Stimulated activated naive B cell treated with anti-CD40 and anti-IgM and Interleukin-4, amounts not matched to agents 10 μg/mL and 1 μg/mL and 100 μg/mL, for 72 hours (primary cell): ENCODE measurements at regions not wholly inside any gene's neighbourhood (a gene's known extent, or its start where the extent isn't known, plus 50 kb on each side); places are given as distances from the start of the nearest gene placed in this dataset.

Experiments
- ATAC-seq, 2 donors: fragments of 150-1000 bp; cut with Tn5 transposase; replicated peaks; 2 replicates each; pipeline ENCODE4 v1.10.0; 2021; ENCODE audit warnings: moderate library complexity in 1 of 2
- DNase-seq: peaks from one replicate; pipeline ENCODE4 v3.0.0; 2021
- H3K27ac Mint-ChIP-seq: one replicate; pipeline ENCODE4 v1.8.0; 2022; ENCODE audit warnings: mild to moderate bottlenecking, mixed read lengths
- H3K27me3 Mint-ChIP-seq, 2 donors: one replicate each; pipeline ENCODE4 v1.8.0; 2022; ENCODE audit warnings: mixed read lengths in 2 of 2
- H3K36me3 Mint-ChIP-seq, 2 donors: one replicate each; pipeline ENCODE4 v1.8.0; 2022; ENCODE audit warnings: mixed read lengths in 2 of 2, mild to moderate bottlenecking in 1 of 2
- H3K4me1 Mint-ChIP-seq, 2 donors: one replicate each; pipeline ENCODE4 v1.8.0; 2022; ENCODE audit warnings: mixed read lengths in 2 of 2, mild to moderate bottlenecking in 1 of 2
- H3K4me3 Mint-ChIP-seq, 2 donors: one replicate each; pipeline ENCODE4 v1.8.0; 2022; ENCODE audit warnings: mild to moderate bottlenecking in 2 of 2, mixed read lengths in 2 of 2, moderate library complexity in 1 of 2
- H3K9me3 Mint-ChIP-seq, 2 donors: one replicate each; pipeline ENCODE4 v1.8.0; 2022; ENCODE audit warnings: mixed read lengths in 2 of 2, mild to moderate bottlenecking in 1 of 2

DNA sequence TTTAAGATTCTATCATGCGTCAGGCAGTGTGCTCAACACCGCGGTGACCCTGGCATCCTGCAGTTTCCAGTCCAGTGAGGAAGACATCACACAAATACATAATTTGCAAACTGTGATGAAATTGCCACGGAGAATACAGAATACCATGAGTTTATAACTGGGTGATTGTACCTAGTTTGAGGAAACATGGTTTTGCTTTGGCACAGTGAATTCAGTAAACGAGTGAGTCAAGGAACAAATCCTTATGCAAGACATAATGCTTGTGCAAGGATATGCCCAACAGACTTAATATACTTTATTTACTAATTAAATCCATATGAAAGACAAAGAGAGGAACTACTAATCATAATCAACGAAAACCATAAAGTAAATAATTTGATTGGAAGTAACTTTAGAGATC is 311.8 kb upstream of the TMTC1 start:
- H3K9me3 Mint-ChIP-seq: peaks cover 3 to 7% of the 10 kb centered on the region in 2 donors
- DNase-seq: no peak
- no peaks in the 10 kb centered on the region for H3K4me1 Mint-ChIP-seq
- H3K27me3 Mint-ChIP-seq: no peaks in the 10 kb centered on the region
- no peak overlapping the region for H3K27ac Mint-ChIP-seq
- no peak for ATAC-seq
- H3K4me3 Mint-ChIP-seq: no peak overlapping the region
- H3K36me3 Mint-ChIP-seq: no peaks in the 10 kb centered on the region

- ATAC-seq (no peak), DNase-seq (no peak)
- H3K4me1 Mint-ChIP-seq: no peaks in the 10 kb centered on the region
- H3K27me3 Mint-ChIP-seq: no peaks in the 10 kb centered on the region
- no peaks in the 10 kb centered on the region for H3K36me3 Mint-ChIP-seq
- H3K4me3 Mint-ChIP-seq: no peak overlapping the region
- peaks cover 3 to 7% of the 10 kb centered on the region in 2 donors for H3K9me3 Mint-ChIP-seq
- no peak overlapping the region for H3K27ac Mint-ChIP-seq
Observed at GRCh38 chr12:30092983-30093617, 309.4 kb upstream of the TMTC1 start.

DNA sequence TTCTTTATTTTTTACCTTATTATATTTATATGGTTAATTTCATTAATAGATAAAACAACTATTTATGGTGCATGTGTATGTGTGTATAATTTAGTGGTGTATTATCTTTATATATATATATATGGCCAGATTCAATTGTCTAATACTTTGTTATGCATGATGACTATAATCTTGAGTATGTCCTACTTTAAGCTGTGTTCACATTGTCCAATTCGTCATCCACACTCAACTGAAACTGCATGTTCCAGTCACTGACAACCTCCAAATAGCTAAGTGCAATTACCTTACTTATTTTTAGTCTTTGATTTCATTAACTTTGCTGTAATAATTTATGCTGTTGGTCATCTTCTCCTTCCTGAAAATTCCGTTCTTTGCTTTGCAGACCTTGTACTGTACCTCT is 306.5 kb upstream of the TMTC1 start:
- no peaks in the 10 kb centered on the region for H3K27me3 Mint-ChIP-seq
- H3K4me3 Mint-ChIP-seq: no peak overlapping the region
- no peak overlapping the region for H3K27ac Mint-ChIP-seq
- no peaks in the 10 kb centered on the region for H3K4me1 Mint-ChIP-seq
- peaks cover 3 to 7% of the 10 kb centered on the region in 2 donors for H3K9me3 Mint-ChIP-seq
- H3K36me3 Mint-ChIP-seq: no peaks in the 10 kb centered on the region
- no peak for DNase-seq
- ATAC-seq: no peak

DNA sequence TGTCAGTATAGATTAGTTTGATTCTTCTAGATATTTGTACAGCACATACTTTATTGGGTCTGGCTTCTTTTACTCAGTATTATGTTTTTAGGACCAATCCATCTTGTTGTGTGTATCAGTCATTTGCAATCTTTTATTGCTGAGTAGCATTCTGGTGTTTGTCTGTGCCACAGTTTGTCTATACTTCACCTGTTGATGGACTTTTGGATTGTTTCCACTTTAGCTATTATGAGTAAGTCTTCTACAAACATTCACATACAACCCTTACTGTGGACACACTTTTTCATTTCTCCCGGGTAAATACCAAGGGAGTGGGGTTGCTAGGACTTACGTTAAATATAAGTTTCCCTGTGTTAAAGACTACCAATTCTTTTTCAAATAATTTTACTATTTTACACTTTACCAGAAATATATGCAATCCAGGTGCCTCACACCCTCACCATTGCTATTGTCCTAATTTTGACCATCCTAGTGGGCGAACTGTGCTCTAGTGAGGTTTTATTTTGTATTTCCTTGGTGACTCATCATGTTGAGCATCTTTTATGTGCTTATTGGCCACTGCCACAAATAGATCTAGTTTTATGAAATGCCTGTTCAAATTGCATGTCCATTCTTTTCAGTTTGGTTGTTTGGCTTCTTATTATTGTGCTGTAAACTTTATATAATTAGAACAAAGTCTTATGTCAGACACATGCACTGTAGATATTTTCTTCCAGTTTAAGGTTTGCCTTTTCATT is 304.7 kb upstream of the TMTC1 start:
- H3K27ac Mint-ChIP-seq: no peak overlapping the region
- ATAC-seq (no peak), DNase-seq (no peak)
- no peaks in the 10 kb centered on the region for H3K4me1 Mint-ChIP-seq
- peaks cover 0 to 5% of the 10 kb centered on the region in 2 donors for H3K9me3 Mint-ChIP-seq
- no peaks in the 10 kb centered on the region for H3K36me3 Mint-ChIP-seq
- no peak overlapping the region for H3K4me3 Mint-ChIP-seq
- no peaks in the 10 kb centered on the region for H3K27me3 Mint-ChIP-seq

GRCh38 chr12:30082381-30082780 is 298.6 kb upstream of the TMTC1 start:
- Mint-ChIP-seq H3K9me3 (peaks cover 0 to 5% of the 10 kb centered on the region in 2 donors), H3K36me3 (no peaks in the 10 kb centered on the region), H3K27ac (no peak overlapping the region), H3K4me1 (no peaks in the 10 kb centered on the region), H3K4me3 (no peak overlapping the region), H3K27me3 (no peaks in the 10 kb centered on the region)
- ATAC-seq (no peak), DNase-seq (no peak)

- ATAC-seq: no peak
- no peaks in the 10 kb centered on the region for H3K27me3 Mint-ChIP-seq
- DNase-seq: no peak
- no peaks in the 10 kb centered on the region for H3K4me1 Mint-ChIP-seq
- H3K36me3 Mint-ChIP-seq: no peaks in the 10 kb centered on the region
- no peak overlapping the region for H3K4me3 Mint-ChIP-seq
- no peaks in the 10 kb centered on the region for H3K9me3 Mint-ChIP-seq
- H3K27ac Mint-ChIP-seq: no peak overlapping the region
Observed at GRCh38 chr12:30074916-30075315, 291.2 kb upstream of the TMTC1 start.

DNA sequence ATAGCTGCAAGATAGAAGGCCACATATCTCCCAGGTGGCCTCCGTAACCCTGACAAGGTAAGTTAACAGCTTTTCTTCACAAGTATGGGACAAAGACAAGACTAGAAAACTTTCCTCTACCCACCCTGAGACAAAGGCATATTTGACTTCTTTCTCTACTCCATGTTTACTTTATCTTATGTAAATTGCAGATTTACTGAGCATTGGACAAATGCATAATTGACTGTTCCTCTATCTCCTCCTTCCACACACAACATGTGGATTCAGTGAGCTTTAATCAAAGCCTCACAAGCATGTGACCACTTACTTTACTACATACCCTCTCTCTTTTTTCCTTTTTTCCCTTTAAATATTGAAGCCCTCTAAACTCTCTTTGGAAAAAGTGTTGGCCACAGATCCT is 289.1 kb upstream of the TMTC1 start:
- ATAC-seq: no peak
- Mint-ChIP-seq H3K9me3 (peaks cover 0 to 1% of the 10 kb centered on the region in 2 donors), H3K27ac (no peak overlapping the region), H3K4me3 (no peak overlapping the region), H3K27me3 (no peaks in the 10 kb centered on the region), H3K36me3 (no peaks in the 10 kb centered on the region), H3K4me1 (no peaks in the 10 kb centered on the region)
- no peak for DNase-seq

DNA sequence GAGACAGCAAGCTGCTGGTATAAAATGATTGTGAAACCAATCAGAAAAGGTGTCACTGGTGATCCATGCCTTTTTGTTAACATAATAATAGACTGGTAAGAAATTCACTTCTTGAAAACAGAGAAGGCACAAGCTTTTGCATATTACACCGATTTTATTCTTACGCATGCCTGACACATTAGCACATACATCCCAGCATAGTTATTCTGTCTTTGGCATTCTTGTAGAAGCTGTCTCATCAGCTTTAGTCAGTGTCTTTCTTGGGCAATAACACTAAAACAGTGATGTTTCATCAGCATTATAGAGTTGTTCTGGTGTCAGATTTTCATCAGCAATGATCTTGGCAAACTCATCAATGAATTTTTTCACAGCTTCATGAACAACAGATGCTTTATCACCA is 283.4 kb upstream of the TMTC1 start:
- H3K9me3 Mint-ChIP-seq: peaks cover 0 to 2% of the 10 kb centered on the region in 2 donors
- H3K36me3 Mint-ChIP-seq: no peaks in the 10 kb centered on the region
- H3K27me3 Mint-ChIP-seq: no peaks in the 10 kb centered on the region
- no peak overlapping the region for H3K4me3 Mint-ChIP-seq
- ATAC-seq: no peak
- no peak overlapping the region for H3K27ac Mint-ChIP-seq
- no peak for DNase-seq
- no peaks in the 10 kb centered on the region for H3K4me1 Mint-ChIP-seq

DNA sequence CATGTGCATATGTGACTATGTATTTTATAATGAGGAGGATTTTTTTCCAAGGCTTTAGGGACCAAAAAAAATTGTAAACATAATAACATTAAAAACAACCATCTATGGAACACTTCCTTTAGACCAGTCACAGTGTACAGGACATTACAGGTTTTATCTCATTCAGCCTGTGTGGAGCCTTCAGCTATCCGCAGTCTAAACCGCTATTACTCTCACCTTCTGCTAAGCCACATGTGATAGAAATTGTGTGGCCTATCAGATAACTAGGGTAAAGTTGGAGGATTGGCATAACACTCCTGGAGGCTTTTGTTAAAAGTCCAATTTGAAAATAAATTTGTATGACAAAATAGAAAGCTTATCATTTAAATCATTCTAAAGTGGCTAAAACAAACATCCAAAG is 281.2 kb upstream of the TMTC1 start:
- H3K4me3 Mint-ChIP-seq: no peak overlapping the region

GRCh38 chr12:30063435-30063945 is 279.7 kb upstream of the TMTC1 start:
- ATAC-seq: no peak
- DNase-seq: no peak
- H3K36me3 Mint-ChIP-seq: no peaks in the 10 kb centered on the region
- H3K4me1 Mint-ChIP-seq: no peaks in the 10 kb centered on the region
- no peaks in the 10 kb centered on the region for H3K27me3 Mint-ChIP-seq
- H3K27ac Mint-ChIP-seq: no peak overlapping the region
- H3K4me3 Mint-ChIP-seq: no peak overlapping the region
- peaks cover 0 to 2% of the 10 kb centered on the region in 2 donors for H3K9me3 Mint-ChIP-seq

More for the DNA sequence above, 281.2 kb upstream of the TMTC1 start:
- H3K36me3 Mint-ChIP-seq: no peaks in the 10 kb centered on the region
- ATAC-seq (no peak), DNase-seq (no peak)
- no peak overlapping the region for H3K27ac Mint-ChIP-seq
- no peaks in the 10 kb centered on the region for H3K27me3 Mint-ChIP-seq
- H3K4me1 Mint-ChIP-seq: no peaks in the 10 kb centered on the region
- H3K9me3 Mint-ChIP-seq: peaks cover 0 to 2% of the 10 kb centered on the region in 2 donors

DNA sequence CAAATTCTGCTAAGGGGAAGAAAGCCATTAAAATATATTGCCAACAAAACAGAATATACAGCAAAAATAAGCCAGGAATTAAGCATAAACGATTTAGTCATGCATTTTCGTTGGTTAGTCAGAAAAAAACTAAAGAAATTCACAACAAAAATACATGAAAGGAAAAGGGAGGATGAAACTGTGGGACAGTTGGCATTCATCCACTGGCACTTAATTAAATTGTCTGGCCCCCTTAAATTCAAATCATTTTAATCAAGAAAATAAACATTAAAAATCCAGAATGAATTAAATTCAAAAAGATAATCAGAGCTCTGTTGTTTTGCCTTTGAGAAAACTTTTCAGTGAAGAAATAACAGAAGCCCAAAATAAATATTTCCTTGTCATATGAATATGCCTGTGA is 264.6 kb upstream of the TMTC1 start:
- no peak overlapping the region for H3K4me3 Mint-ChIP-seq
- ATAC-seq (no peak), DNase-seq (no peak)
- no peak overlapping the region for H3K27ac Mint-ChIP-seq
- no peaks in the 10 kb centered on the region for H3K27me3 Mint-ChIP-seq
- H3K9me3 Mint-ChIP-seq: peaks cover 6 to 8% of the 10 kb centered on the region in 2 donors
- H3K36me3 Mint-ChIP-seq: no peaks in the 10 kb centered on the region
- H3K4me1 Mint-ChIP-seq: no peaks in the 10 kb centered on the region

DNA sequence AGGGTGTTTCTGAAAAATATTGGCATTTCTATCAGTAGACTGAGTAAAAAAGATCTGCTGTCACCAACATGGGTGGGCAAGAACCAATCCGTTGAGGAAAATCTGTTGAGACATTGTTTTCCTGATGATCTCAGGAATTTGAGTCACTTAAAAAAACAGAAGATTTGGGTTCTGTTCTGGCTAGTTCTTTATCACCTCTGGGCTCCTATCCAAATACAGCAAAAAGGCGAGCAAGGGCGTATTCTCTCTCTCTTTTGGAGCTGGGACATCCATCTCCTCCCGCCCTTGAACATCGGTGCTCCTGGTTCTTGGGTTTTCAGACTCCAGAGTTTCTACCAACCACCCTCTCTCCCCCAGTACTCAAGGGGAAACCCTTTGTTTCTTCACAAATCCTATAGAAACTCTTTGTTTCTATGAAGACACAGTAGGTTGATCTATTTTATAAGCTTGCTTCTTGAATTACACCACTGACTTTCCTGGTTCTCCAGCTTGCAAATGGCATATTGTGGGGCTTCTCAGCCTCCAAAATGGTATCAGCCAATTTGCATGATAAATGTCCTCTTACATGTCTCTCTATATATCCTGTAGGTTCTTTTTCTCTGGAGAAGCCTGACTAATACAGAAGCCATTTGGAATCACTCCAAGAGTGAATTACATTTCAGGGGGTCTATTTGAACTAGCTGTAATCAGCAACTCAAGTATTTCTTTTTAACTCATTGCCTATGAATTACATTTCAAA is 263.9 kb upstream of the TMTC1 start:
- Mint-ChIP-seq H3K4me3 (no peak overlapping the region), H3K4me1 (no peaks in the 10 kb centered on the region), H3K27ac (no peak overlapping the region), H3K9me3 (peaks cover 6 to 8% of the 10 kb centered on the region in 2 donors), H3K36me3 (no peaks in the 10 kb centered on the region), H3K27me3 (no peaks in the 10 kb centered on the region)
- no peak for DNase-seq
- no peak for ATAC-seq

DNA sequence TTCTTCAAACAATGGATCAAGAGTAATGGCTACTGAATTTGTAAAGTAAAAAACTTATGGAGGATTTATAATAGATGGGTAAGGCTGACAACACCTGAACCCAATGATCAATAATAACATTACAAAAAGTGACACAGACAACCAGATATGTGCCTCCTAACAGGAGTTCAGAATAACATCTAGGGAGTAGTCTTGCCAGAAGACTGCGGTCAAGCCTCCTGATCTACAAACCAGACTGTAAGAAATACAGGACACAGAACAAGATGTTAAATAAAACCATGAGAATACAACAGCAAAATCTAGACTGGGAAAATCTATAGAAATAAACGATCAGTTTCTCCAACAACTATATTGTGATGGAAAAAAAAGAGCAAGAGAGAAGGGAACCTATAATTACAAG is 262.6 kb upstream of the TMTC1 start:
- H3K9me3 Mint-ChIP-seq: peaks cover 6 to 10% of the 10 kb centered on the region in 2 donors
- H3K4me3 Mint-ChIP-seq: no peak overlapping the region
- no peak overlapping the region for H3K27ac Mint-ChIP-seq
- H3K27me3 Mint-ChIP-seq: no peaks in the 10 kb centered on the region
- DNase-seq: no peak
- H3K4me1 Mint-ChIP-seq: no peaks in the 10 kb centered on the region
- no peak for ATAC-seq
- H3K36me3 Mint-ChIP-seq: no peaks in the 10 kb centered on the region

DNA sequence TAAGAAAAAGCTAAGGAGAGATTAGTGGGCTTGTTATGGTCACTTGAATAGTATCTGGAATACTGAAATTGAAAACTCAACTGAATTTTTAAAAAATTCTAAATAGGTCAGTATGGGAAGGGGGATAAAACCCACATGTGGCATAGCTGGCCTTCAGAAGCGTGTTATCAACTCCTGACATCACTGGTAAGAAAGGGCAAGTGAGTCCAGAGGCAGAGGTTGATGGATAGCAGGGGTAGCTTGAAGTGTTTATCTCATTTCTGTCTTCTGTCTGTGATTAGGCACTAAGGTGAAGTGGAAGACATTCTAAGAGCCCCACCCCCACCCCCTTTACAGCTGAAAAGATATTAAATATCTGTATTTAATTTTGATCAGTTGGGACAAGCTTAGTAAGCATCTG is 261.4 kb upstream of the TMTC1 start:
- ATAC-seq (no peak), DNase-seq (no peak)
- H3K9me3 Mint-ChIP-seq: peaks cover 8 to 12% of the 10 kb centered on the region in 2 donors
- no peaks in the 10 kb centered on the region for H3K36me3 Mint-ChIP-seq
- H3K27ac Mint-ChIP-seq: no peak overlapping the region
- no peaks in the 10 kb centered on the region for H3K27me3 Mint-ChIP-seq
- H3K4me1 Mint-ChIP-seq: no peaks in the 10 kb centered on the region
- H3K4me3 Mint-ChIP-seq: no peak overlapping the region

DNA sequence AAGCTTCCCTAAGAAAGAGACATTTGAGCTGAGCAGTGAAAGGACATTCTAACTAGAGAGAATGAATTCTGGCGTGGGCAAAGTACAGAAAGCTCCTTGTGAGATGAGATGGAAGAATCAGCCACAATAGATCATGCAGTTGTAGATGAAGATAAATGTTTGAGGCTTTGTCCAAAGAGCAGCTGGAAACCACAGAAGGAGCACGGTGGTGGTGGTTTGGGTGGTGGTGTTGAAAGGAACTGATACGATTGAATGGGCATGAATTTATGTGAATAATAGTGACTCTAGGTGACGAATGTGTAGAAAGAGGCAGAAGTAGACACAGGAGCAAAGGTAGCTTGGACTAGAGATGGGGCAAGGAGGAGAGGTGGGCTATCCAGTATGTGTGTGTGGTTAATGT is 260.5 kb upstream of the TMTC1 start:
- H3K27ac Mint-ChIP-seq: no peak overlapping the region
- H3K27me3 Mint-ChIP-seq: no peaks in the 10 kb centered on the region
- no peak for ATAC-seq
- H3K36me3 Mint-ChIP-seq: no peaks in the 10 kb centered on the region
- H3K4me1 Mint-ChIP-seq: no peaks in the 10 kb centered on the region
- peaks cover 13 to 15% of the 10 kb centered on the region in 2 donors for H3K9me3 Mint-ChIP-seq
- no peak for DNase-seq
- no peak overlapping the region for H3K4me3 Mint-ChIP-seq
